Hematopoietic multipotent progenitor cell (in vitro differentiated cells): ENCODE measurements at regions not wholly inside any gene's neighbourhood (a gene's known extent, or its start where the extent isn't known, plus 50 kb on each side); places are given as distances from the start of the nearest gene placed in this dataset.

Experiments
- DNase-seq, 3 donors: peaks; one replicate each; pipeline ENCODE4 v3.0.0-alpha.2; 2011 to 2015; ENCODE audit warnings: low read depth in 2 of 3, low spot score in 2 of 3

- no peak for DNase-seq
These were observed 109.9 kb upstream of the ID2 start for GRCh38 chr2:8571792-8572499.

- no peak for DNase-seq
These were observed 109.1 kb upstream of the ID2 start for GRCh38 chr2:8572712-8573233.

GRCh38 chr2:8573234-8573941, 108.5 kb upstream of the ID2 start:
- no peak for DNase-seq

GRCh38 chr2:8573942-8574195, 108.0 kb upstream of the ID2 start:
- no peak for DNase-seq

- DNase-seq = peak in 1 of 3 donors; percentile 39
These were observed 107.4 kb upstream of the ID2 start for GRCh38 chr2:8574196-8575037.

- DNase-seq = peak in 2 of 3 donors; percentile 53 to 74
These were observed 106.6 kb upstream of the ID2 start for GRCh38 chr2:8575038-8575833.

- DNase-seq = peak in 1 of 3 donors; percentile 62
These were observed 105.9 kb upstream of the ID2 start for GRCh38 chr2:8575834-8576423.

- DNase-seq = peak in 1 of 3 donors; percentile 72
These were observed 105.2 kb upstream of the ID2 start for GRCh38 chr2:8576525-8577167.

- no peak for DNase-seq
These were observed 104.3 kb upstream of the ID2 start for GRCh38 chr2:8577573-8577972.

- peak in 1 of 3 donors; percentile 62 for DNase-seq
These were observed 103.3 kb upstream of the ID2 start for GRCh38 chr2:8578335-8579244.

- no peak for DNase-seq
These were observed 102.3 kb upstream of the ID2 start for GRCh38 chr2:8579485-8580085.

GRCh38 chr2:8580316-8581233, 101.3 kb upstream of the ID2 start:
- no peak for DNase-seq

- DNase-seq = no peak
These were observed 100.7 kb upstream of the ID2 start for GRCh38 chr2:8581234-8581561.

- no peak for DNase-seq
These were observed 100.2 kb upstream of the ID2 start for GRCh38 chr2:8581601-8582041.

GRCh38 chr2:8582191-8582590, 99.7 kb upstream of the ID2 start:
- no peak for DNase-seq

- no peak for DNase-seq
These were observed 99.0 kb upstream of the ID2 start for GRCh38 chr2:8582651-8583399.
